NCI-H2081 (cell line): ENCODE measurements at regions not wholly inside any gene's neighbourhood (a gene's known extent, or its start where the extent isn't known, plus 50 kb on each side); places are given as distances from the start of the nearest gene placed in this dataset.
"Not testable (repeated sequence)": the region's sequence is repeated elsewhere in the genome, so short reads cannot be mapped to it uniquely, and the experiment has no call there.

ENCODE experiments used
- DNase-seq, 2 experiments: peaks; one replicate each; lab custom pipeline; 2025; lab: John Stamatoyannopoulos, UW

GRCh38 chr6:93183531-93183972, 235.8 kb downstream of the EPHA7 start:
- DNase-seq = peak in 1 of 2 experiments; percentile 9

- DNase-seq = no peak
These were observed 236.3 kb downstream of the EPHA7 start for GRCh38 chr6:93182938-93183479.

- DNase-seq = no peak
These were observed 241.4 kb downstream of the EPHA7 start for GRCh38 chr6:93177918-93178317.

GRCh38 chr6:93177438-93177837, 241.9 kb downstream of the EPHA7 start:
- peak in 1 of 2 experiments; percentile 27 for DNase-seq

- DNase-seq = peak in 1 of 2 experiments; percentile 1
These were observed 243.3 kb downstream of the EPHA7 start for GRCh38 chr6:93176070-93176469.

- DNase-seq = not testable (repeated sequence)
These were observed 245.8 kb downstream of the EPHA7 start for GRCh38 chr6:93173573-93173972.

- DNase-seq = peak in 1 of 2 experiments; percentile 20
These were observed 253.4 kb downstream of the EPHA7 start for GRCh38 chr6:93165850-93166430.

GRCh38 chr6:93164781-93165180, 254.6 kb downstream of the EPHA7 start:
- no peak for DNase-seq

- no peak for DNase-seq
These were observed 256.2 kb downstream of the EPHA7 start for GRCh38 chr6:93163146-93163545.

GRCh38 chr6:93139408-93140081, 279.8 kb downstream of the EPHA7 start:
- DNase-seq = no peak

- DNase-seq = no peak
These were observed 283.2 kb downstream of the EPHA7 start for GRCh38 chr6:93136111-93136510.

GRCh38 chr6:93124006-93124632, 295.2 kb downstream of the EPHA7 start:
- DNase-seq = no peak

- no peak for DNase-seq
These were observed 295.8 kb downstream of the EPHA7 start for GRCh38 chr6:93123585-93123984.

- no peak for DNase-seq
These were observed 299.1 kb downstream of the EPHA7 start for GRCh38 chr6:93120154-93120742.

GRCh38 chr6:93105907-93106306, 313.5 kb downstream of the EPHA7 start:
- no peak for DNase-seq

GRCh38 chr6:93105017-93105416, 314.3 kb downstream of the EPHA7 start:
- DNase-seq = no peak

GRCh38 chr6:93104195-93104817, 315.1 kb downstream of the EPHA7 start:
- no peak for DNase-seq

- DNase-seq = no peak
These were observed 330.5 kb downstream of the EPHA7 start for GRCh38 chr6:93088621-93089501.

GRCh38 chr6:93087606-93088005, 331.8 kb downstream of the EPHA7 start:
- peak; percentile 3 to 60 for DNase-seq

- no peak for DNase-seq
These were observed 333.0 kb downstream of the EPHA7 start for GRCh38 chr6:93086351-93086750.
